ENCODE measurements at regions not wholly inside any gene's neighbourhood (a gene's known extent, or its start where the extent isn't known, plus 50 kb on each side); places are given as distances from the start of the nearest gene placed in this dataset.

GRCh38 chr6:94801344-94801743 is 776.0 kb upstream of the MANEA start:
- TF ChIP-seq USF1 (IDR thresholded peaks at IDR 0.05) (no peak), CREB1 (IDR thresholded peaks at IDR 0.05; ENCODE audit: low read depth) (no peak), RAD21 (IDR thresholded peaks at IDR 0.05; ENCODE audit: low read depth) (no peak), NFIC (IDR thresholded peaks at IDR 0.05) (no peak), ZBTB7A (IDR thresholded peaks at IDR 0.05; ENCODE audit: low read depth) (no peak), TEAD4 (IDR thresholded peaks at IDR 0.05) (no peak)

- no peak for TF ChIP-seq TAF1 (IDR thresholded peaks at IDR 0.05; ENCODE audit: low read depth)
- TF ChIP-seq CREB1 (IDR thresholded peaks at IDR 0.05; ENCODE audit: low read depth): no peak
These were observed 791.8 kb upstream of the MANEA start for GRCh38 chr6:94785514-94785913.

- TF ChIP-seq TAF1 (IDR thresholded peaks at IDR 0.05; ENCODE audit: low read depth) (no peak), FOXM1 (IDR thresholded peaks at IDR 0.05; ENCODE audit: borderline replicate concordance, low read depth) (no peak), TCF12 (IDR thresholded peaks at IDR 0.05; ENCODE audit: low read depth) (no peak), MAX (IDR thresholded peaks at IDR 0.05) (no peak), CEBPB (IDR thresholded peaks at IDR 0.05) (no peak), RAD21 (IDR thresholded peaks at IDR 0.05; ENCODE audit: low read depth) (no peak), EGR1 (IDR thresholded peaks at IDR 0.05) (no peak), YY1 (IDR thresholded peaks at IDR 0.05; ENCODE audit: low read depth) (no peak), USF1 (IDR thresholded peaks at IDR 0.05) (no peak), EP300 (IDR thresholded peaks at IDR 0.05; ENCODE audit: borderline replicate concordance) (no peak), NFIC (IDR thresholded peaks at IDR 0.05) (no peak), TEAD4 (IDR thresholded peaks at IDR 0.05) (no peak), REST (IDR thresholded peaks at IDR 0.05; ENCODE audit: low read depth) (no peak), CREB1 (IDR thresholded peaks at IDR 0.05; ENCODE audit: low read depth) (no peak), ZBTB7A (IDR thresholded peaks at IDR 0.05; ENCODE audit: low read depth) (no peak)
These were observed 808.1 kb upstream of the MANEA start for GRCh38 chr6:94769197-94769596.

- no peak for TF ChIP-seq RAD21 (IDR thresholded peaks at IDR 0.05; ENCODE audit: low read depth)
- no peak for TF ChIP-seq REST (IDR thresholded peaks at IDR 0.05; ENCODE audit: low read depth)
- no peak for TF ChIP-seq EGR1 (IDR thresholded peaks at IDR 0.05)
- TF ChIP-seq USF1 (IDR thresholded peaks at IDR 0.05): no peak
- no peak for TF ChIP-seq MAX (IDR thresholded peaks at IDR 0.05)
- TF ChIP-seq TCF12 (IDR thresholded peaks at IDR 0.05; ENCODE audit: low read depth): no peak
- TF ChIP-seq FOXM1 (IDR thresholded peaks at IDR 0.05; ENCODE audit: borderline replicate concordance, low read depth): no peak
- no peak for TF ChIP-seq CREB1 (IDR thresholded peaks at IDR 0.05; ENCODE audit: low read depth)
- no peak for TF ChIP-seq TEAD4 (IDR thresholded peaks at IDR 0.05)
- TF ChIP-seq NFIC (IDR thresholded peaks at IDR 0.05): no peak
- no peak for TF ChIP-seq ZBTB7A (IDR thresholded peaks at IDR 0.05; ENCODE audit: low read depth)
- TF ChIP-seq TAF1 (IDR thresholded peaks at IDR 0.05; ENCODE audit: low read depth): no peak
- no peak for TF ChIP-seq CEBPB (IDR thresholded peaks at IDR 0.05)
- no peak for TF ChIP-seq EP300 (IDR thresholded peaks at IDR 0.05; ENCODE audit: borderline replicate concordance)
These were observed 825.5 kb upstream of the MANEA start for GRCh38 chr6:94751641-94752329.

- no peak for TF ChIP-seq TCF12 (IDR thresholded peaks at IDR 0.05; ENCODE audit: low read depth)
- no peak for TF ChIP-seq USF1 (IDR thresholded peaks at IDR 0.05)
- no peak for TF ChIP-seq EGR1 (IDR thresholded peaks at IDR 0.05)
- TF ChIP-seq MAX (IDR thresholded peaks at IDR 0.05): no peak
- no peak for TF ChIP-seq NFIC (IDR thresholded peaks at IDR 0.05)
These were observed 841.1 kb upstream of the MANEA start for GRCh38 chr6:94736236-94736635.
